ENCODE measurements at regions not wholly inside any gene's neighbourhood (a gene's known extent, or its start where the extent isn't known, plus 50 kb on each side); places are given as distances from the start of the nearest gene placed in this dataset.

GRCh38 chr3:168998792-168999191 lies 664.7 kb downstream of the MECOM start:
- TF ChIP-seq EP300 (IDR thresholded peaks at IDR 0.05) (no peak), CTCF (IDR thresholded peaks at IDR 0.05) (no peak)

All from suprapubic skin (tissue), 3 donors.